Nephron (organoid): ENCODE measurements at regions not wholly inside any gene's neighbourhood (a gene's known extent, or its start where the extent isn't known, plus 50 kb on each side); places are given as distances from the start of the nearest gene placed in this dataset.

Experiments
- H3K27ac Mint-ChIP-seq, 3 experiments: 2 replicates each; pipeline ENCODE4 v1.8.0; 2020; ENCODE audit warnings: mixed read lengths in 3 of 3, mild to moderate bottlenecking in 2 of 3, moderate library complexity in 1 of 3
- H3K27me3 Mint-ChIP-seq: 2 replicates; pipeline ENCODE4 v1.8.0; 2021; ENCODE audit warnings: low read depth, mild to moderate bottlenecking, moderate library complexity, mixed read lengths
- H3K36me3 Mint-ChIP-seq: 2 replicates; pipeline ENCODE4 v1.8.0; 2020; ENCODE audit warnings: low read depth, mixed read lengths
- H3K4me1 Mint-ChIP-seq: 2 replicates; pipeline ENCODE4 v1.8.0; 2020; ENCODE audit warnings: mixed read lengths
- H3K4me3 Mint-ChIP-seq, 3 experiments: 2 replicates each; pipeline ENCODE4 v1.8.0; 2020; ENCODE audit warnings: mild to moderate bottlenecking in 3 of 3, mixed read lengths in 3 of 3, moderate library complexity in 2 of 3
- H3K9me3 Mint-ChIP-seq: 2 replicates; pipeline ENCODE4 v1.8.0; 2020; ENCODE audit warnings: mixed read lengths
- TF ChIP-seq, protein P1 (sequence below), 3 experiments: fragments of 200-600 bp; sonication (generic); IDR thresholded peaks; one replicate each; pipeline ENCODE4 v1.5.0; 2021; ENCODE audit warnings: antibody characterized with exemption in 3 of 3; ENCODE audit not compliant: unreplicated experiment in 3 of 3

DNA sequence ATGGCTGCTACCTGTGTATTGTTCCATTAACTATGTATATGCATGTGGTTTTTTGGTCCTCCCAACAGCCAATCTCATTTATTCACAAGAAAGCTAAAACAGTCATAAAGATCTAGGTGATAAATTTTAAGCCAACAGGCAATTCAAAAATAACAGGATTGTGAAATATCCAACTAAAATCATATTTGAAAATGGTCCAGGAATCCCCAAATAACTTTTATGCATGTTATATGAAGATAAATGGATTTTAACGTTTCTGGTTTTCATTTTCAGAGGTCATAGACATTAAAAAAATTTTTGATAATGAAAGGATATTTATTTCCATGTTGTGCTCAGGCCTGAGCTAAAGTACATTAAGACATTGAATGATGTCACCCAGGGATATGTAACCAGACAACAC is 96.8 kb upstream of the JAZF1 start:
- no peaks in the 10 kb centered on the region for H3K36me3 Mint-ChIP-seq
- no peak overlapping the region for H3K4me3 Mint-ChIP-seq
- no peaks in the 10 kb centered on the region for H3K27me3 Mint-ChIP-seq
- H3K27ac Mint-ChIP-seq = no peak overlapping the region
- peaks cover 29% of the 10 kb centered on the region for H3K4me1 Mint-ChIP-seq
- TF ChIP-seq, protein P1, sequence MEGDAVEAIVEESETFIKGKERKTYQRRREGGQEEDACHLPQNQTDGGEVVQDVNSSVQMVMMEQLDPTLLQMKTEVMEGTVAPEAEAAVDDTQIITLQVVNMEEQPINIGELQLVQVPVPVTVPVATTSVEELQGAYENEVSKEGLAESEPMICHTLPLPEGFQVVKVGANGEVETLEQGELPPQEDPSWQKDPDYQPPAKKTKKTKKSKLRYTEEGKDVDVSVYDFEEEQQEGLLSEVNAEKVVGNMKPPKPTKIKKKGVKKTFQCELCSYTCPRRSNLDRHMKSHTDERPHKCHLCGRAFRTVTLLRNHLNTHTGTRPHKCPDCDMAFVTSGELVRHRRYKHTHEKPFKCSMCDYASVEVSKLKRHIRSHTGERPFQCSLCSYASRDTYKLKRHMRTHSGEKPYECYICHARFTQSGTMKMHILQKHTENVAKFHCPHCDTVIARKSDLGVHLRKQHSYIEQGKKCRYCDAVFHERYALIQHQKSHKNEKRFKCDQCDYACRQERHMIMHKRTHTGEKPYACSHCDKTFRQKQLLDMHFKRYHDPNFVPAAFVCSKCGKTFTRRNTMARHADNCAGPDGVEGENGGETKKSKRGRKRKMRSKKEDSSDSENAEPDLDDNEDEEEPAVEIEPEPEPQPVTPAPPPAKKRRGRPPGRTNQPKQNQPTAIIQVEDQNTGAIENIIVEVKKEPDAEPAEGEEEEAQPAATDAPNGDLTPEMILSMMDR (IDR thresholded peaks at IDR 0.05; ENCODE audit: unreplicated experiment in 3 of 3) = no peak
- no peaks in the 10 kb centered on the region for H3K9me3 Mint-ChIP-seq

DNA sequence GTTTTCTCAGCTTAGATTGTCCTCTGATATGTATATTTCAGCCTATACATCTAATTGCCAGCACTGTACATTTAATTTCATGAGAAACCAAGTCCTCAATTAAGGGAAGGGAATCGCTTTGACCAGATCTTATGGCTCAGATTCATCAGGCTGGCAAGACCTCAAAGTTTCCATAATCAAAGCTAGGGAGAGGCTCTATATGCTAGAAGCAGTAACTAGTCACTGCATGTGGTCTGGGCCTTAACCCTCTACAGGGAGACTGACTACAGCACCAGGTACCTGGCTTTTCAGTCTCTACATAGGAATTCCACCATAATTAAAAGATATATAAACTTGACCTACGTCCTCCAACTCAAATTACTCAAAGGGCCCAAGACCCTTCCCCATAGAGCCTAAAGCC is 97.4 kb upstream of the JAZF1 start:
- H3K27me3 Mint-ChIP-seq = no peaks in the 10 kb centered on the region

DNA sequence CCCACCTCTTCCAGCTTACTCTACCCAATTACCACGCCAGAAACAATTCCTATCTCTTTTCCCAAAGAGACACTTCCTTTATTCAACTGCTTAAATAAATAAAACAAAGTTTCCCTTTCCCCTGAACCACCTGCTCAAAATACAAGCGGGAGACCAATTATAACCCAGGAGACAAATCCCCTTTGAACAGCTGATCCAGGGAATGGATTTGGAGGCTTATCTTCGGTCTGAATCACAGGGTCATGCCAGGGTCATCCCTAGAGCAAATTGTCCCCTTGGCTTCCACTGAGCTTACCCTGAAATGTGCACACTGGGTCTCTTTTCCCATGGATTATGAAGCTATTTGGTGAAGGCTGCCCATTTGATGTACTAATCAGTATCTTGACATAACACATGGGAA is 99.9 kb upstream of the JAZF1 start:
- peaks cover 4% of the 10 kb centered on the region for H3K27me3 Mint-ChIP-seq
- TF ChIP-seq, protein P1 (IDR thresholded peaks at IDR 0.05; ENCODE audit: unreplicated experiment in 3 of 3) = no peak
- H3K27ac Mint-ChIP-seq = peak overlapping the region in 2 of 3 experiments; percentile 30 to 41
- H3K4me1 Mint-ChIP-seq = peaks cover 26% of the 10 kb centered on the region
- H3K4me3 Mint-ChIP-seq = peak overlapping the region in 1 of 3 experiments; percentile 13
- no peaks in the 10 kb centered on the region for H3K36me3 Mint-ChIP-seq
- peaks cover 4% of the 10 kb centered on the region for H3K9me3 Mint-ChIP-seq

More for the DNA sequence above, 97.4 kb upstream of the JAZF1 start:
- H3K4me1 Mint-ChIP-seq = peaks cover 26% of the 10 kb centered on the region
- no peaks in the 10 kb centered on the region for H3K36me3 Mint-ChIP-seq
- TF ChIP-seq, protein P1 (IDR thresholded peaks at IDR 0.05; ENCODE audit: unreplicated experiment in 3 of 3) = no peak
- H3K27ac Mint-ChIP-seq = no peak overlapping the region
- no peak overlapping the region for H3K4me3 Mint-ChIP-seq
- no peaks in the 10 kb centered on the region for H3K9me3 Mint-ChIP-seq

DNA sequence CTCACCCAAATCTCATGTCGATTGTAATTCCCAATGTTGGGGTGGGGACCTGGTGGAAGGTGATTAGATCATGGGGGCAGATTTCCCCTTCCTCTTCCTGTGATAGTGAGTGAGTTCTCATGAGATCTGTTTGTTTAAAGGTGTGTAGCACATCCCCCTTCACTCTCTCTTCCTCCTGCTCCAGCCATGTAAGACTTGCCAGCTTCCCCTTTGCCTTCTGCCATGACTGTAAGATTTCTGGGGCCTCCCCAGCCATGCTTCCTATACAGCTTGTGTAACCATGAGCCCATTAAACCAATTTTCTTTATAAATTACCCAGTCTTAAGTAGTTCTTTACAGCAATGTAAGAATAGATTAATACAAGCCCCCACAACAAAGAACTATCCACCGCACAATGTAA is 109.9 kb upstream of the JAZF1 start:
- TF ChIP-seq, protein P1 (IDR thresholded peaks at IDR 0.05; ENCODE audit: unreplicated experiment in 3 of 3) = no peak
- Mint-ChIP-seq H3K4me1 (peaks cover 20% of the 10 kb centered on the region), H3K36me3 (no peaks in the 10 kb centered on the region), H3K27me3 (no peaks in the 10 kb centered on the region), H3K9me3 (no peaks in the 10 kb centered on the region), H3K4me3 (no peak overlapping the region), H3K27ac (no peak overlapping the region)

DNA sequence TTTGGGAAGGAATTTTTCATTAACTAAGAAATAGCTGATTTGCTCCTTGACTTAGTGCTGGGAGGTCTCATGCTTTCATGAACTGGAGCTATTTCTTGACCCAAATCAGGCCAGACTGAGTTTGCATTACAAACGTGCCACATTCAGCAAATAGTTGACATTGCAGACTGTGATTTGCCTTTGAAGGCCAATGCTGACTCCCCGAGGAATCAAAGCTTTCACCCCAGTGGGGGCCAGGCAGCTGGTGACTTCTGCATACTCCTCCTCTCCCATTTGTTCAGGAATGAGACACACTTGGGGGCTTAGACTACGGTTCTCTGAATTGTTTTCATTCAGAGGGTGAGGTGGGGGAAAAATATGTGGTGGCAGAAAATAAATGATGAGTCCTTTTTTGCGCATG is 111.0 kb upstream of the JAZF1 start:
- TF ChIP-seq, protein P1 (IDR thresholded peaks at IDR 0.05; ENCODE audit: unreplicated experiment in 3 of 3) = no peak
- Mint-ChIP-seq H3K9me3 (no peaks in the 10 kb centered on the region), H3K4me1 (peaks cover 20% of the 10 kb centered on the region), H3K27me3 (no peaks in the 10 kb centered on the region), H3K27ac (peak overlapping the region in 2 of 3 experiments; percentile 49 to 82), H3K4me3 (peak overlapping the region in 1 of 3 experiments; percentile 8), H3K36me3 (no peaks in the 10 kb centered on the region)

DNA sequence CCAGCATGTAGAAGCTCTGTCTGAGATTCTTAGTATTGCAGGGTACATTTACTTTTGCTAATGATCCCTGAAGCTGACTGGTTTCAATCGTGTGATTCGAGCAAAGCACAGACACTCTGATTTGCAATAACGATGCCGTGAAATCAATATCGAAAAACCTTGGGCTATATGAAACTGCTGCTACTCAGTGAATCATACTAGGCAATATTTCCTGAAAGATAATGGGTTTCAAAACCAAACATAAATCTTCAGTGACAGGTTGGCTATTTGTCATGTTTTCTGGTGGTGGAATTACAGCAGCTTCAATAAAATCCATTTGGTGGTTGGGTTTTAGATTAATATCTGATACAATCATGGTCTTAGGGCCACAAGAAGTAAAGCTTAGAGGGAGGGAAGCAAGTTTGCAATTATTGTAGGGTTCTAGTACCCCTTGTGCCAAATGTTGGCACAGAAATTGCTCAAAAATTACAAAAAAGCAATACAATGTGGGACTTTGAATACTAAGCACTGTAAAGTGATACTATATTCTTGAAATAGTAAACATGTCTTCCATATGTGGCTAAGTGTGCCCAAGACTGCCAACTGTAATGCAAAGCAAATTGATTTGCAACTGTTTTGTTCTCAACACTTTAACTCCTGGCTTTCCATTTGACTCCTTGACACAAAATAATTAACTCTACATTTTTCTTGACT is 112.4 kb upstream of the JAZF1 start:
- Mint-ChIP-seq H3K36me3 (no peaks in the 10 kb centered on the region), H3K4me3 (no peak overlapping the region), H3K9me3 (no peaks in the 10 kb centered on the region), H3K4me1 (peaks cover 25% of the 10 kb centered on the region), H3K27me3 (no peaks in the 10 kb centered on the region), H3K27ac (peak overlapping the region in 1 of 3 experiments; percentile 65)
- TF ChIP-seq, protein P1 (IDR thresholded peaks at IDR 0.05; ENCODE audit: unreplicated experiment in 3 of 3) = no peak
